ENCODE measurements at regions not wholly inside any gene's neighbourhood (a gene's known extent, or its start where the extent isn't known, plus 50 kb on each side); places are given as distances from the start of the nearest gene placed in this dataset.

GRCh38 chr10:131781791-131782190 lies 119.0 kb upstream of the PPP2R2D start:
- no peak for DNase-seq

DNA sequence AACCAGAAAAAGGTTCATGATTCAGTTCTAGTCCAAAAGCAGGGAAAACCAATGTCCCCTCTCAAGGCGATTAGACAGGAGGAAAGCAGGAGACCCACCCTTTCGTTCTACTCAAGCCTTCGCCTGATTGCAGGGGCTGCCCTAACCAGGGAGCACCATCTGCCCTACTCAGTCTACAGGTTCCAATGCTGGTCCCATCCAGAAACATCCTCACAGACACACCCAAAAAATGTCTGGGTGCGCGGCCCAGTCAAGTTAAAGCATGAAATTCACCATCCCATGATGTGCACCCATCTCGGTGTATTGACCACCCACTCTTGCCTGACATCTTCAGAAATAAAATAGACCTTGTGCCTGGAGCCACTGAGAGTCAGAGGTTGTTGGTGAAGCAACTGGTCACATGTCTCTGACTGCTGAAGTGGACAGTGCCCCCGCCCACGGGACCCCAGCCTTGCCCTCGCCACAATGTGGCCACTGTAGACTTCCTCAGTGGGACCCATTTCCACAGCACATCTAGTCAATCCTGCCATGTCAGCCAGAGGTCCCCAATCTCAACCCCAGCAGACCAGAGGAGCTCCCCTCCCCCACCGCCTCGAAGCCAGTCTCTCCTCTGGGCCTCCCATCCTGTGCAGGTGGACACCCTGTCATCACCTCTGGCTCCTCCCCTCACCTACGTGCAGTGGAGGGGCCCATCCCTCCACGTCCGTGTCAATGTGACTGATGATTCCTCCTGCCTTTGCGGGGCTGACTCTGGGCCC lies 116.3 kb upstream of the PPP2R2D start:
- no peak for DNase-seq

DNA sequence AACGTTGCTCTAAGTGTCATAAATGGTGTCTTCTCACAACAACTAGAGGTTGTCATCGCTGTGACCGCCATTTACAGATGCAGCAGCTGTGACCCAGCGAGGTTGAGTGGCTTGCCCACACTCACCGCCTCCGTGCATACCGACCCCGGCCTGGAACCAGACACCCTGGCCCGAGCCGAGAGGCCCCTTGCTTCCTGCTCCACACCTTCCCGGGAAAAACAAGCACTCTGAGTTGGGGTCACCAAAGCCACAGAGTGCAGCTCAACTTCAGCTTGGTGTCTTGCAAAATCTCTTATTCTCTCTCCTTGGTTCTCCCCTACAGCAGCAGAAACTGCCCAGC lies 115.7 kb upstream of the PPP2R2D start:
- no peak for DNase-seq

- DNase-seq: peak; percentile 10
These were observed 113.8 kb upstream of the PPP2R2D start for GRCh38 chr10:131786756-131787605.

DNA sequence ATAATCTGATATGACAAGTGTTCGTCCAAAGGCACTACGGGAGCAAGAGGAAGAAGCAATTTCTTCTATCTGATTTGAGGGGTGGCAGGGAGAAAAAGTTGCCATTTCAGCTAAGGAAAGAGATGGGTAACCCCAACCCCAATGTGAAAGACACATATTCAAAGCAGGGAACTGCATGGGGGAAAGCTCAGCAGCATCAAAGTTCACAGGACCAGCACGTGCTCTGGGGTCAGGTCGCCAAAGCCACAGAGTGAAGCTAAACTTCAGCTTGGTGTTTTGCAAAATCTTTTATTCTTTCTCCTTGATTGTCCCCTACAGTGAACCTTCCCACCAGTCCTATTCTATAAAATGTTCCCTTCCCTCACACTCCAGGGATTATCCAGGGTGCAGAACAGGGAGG lies 112.8 kb upstream of the PPP2R2D start:
- DNase-seq: no peak

- DNase-seq: no peak
These were observed 112.4 kb upstream of the PPP2R2D start for GRCh38 chr10:131788386-131788785.

DNA sequence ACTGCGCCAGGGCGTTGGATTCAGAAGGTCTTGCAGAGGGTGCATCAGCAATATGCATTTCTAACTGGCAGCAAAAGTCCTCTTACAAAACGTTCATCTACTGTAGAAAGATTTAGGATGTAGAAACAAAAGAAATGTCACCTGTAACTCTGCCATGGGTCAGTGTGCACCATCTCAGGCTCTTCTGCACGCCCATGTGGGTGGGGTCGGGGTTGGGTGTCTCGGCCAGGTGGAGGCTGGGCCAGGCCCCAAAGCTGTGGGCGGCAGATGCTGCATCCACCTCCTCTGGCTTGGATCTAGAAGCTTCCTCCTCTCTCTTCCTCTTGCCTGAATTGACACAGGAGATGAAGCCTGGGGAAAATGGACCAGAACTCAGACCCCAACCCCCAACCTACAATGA lies 111.3 kb upstream of the PPP2R2D start:
- DNase-seq: no peak

- DNase-seq: peak; percentile 14
These were observed 110.8 kb upstream of the PPP2R2D start for GRCh38 chr10:131790021-131790420.

GRCh38 chr10:131792011-131792651 lies 108.7 kb upstream of the PPP2R2D start:
- DNase-seq: no peak

GRCh38 chr10:131792809-131793208 lies 108.0 kb upstream of the PPP2R2D start:
- no peak for DNase-seq

DNA sequence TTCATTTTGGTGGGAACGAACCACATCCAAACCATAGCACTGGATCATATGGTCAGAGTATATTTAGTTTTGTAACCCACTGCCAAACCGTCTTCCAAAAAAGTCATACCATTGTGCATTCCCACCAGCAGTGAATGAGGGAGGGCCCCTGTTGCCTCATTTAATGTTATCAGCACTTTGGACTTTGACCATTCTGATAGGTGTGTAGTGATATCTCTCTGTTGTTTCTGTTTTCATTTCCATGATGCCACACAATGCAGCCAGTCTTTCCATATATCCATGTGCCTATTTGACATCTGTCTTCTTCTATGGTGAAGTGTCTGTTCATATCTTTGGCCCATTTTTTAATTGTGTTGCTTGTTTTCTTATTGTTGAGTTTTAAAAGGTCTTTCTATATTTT lies 105.0 kb upstream of the PPP2R2D start:
- DNase-seq: no peak

- no peak for DNase-seq
These were observed 103.2 kb upstream of the PPP2R2D start for GRCh38 chr10:131797626-131798025.

DNA sequence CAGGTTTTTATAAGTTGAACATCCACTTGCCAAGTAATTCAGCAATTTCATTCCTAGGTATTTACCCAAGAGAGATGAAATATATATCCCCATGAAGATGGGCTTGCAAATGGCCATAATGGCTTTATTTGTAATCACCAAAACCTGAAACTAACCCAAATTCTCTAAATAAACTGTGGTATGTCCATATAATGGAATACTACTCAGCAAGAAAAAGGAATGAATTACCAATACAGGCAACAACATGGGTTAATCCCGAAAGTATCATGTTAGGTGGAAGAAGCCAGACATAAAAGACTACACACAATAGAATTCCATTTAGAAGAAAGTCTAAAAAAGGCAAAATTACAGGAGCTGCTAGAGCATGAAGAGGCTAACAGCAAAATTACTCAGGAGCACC lies 101.4 kb upstream of the PPP2R2D start:
- DNase-seq: no peak

GRCh38 chr10:131802156-131802915 lies 98.5 kb upstream of the PPP2R2D start:
- no peak for DNase-seq

GRCh38 chr10:131802996-131803395 lies 97.8 kb upstream of the PPP2R2D start:
- no peak for DNase-seq

- no peak for DNase-seq
These were observed 96.9 kb upstream of the PPP2R2D start for GRCh38 chr10:131803860-131804425.

- DNase-seq: no peak
These were observed 96.1 kb upstream of the PPP2R2D start for GRCh38 chr10:131804551-131805295.

- DNase-seq: no peak
These were observed 95.1 kb upstream of the PPP2R2D start for GRCh38 chr10:131805696-131806095.

- DNase-seq: no peak
These were observed 94.7 kb upstream of the PPP2R2D start for GRCh38 chr10:131806146-131806545.

DNA sequence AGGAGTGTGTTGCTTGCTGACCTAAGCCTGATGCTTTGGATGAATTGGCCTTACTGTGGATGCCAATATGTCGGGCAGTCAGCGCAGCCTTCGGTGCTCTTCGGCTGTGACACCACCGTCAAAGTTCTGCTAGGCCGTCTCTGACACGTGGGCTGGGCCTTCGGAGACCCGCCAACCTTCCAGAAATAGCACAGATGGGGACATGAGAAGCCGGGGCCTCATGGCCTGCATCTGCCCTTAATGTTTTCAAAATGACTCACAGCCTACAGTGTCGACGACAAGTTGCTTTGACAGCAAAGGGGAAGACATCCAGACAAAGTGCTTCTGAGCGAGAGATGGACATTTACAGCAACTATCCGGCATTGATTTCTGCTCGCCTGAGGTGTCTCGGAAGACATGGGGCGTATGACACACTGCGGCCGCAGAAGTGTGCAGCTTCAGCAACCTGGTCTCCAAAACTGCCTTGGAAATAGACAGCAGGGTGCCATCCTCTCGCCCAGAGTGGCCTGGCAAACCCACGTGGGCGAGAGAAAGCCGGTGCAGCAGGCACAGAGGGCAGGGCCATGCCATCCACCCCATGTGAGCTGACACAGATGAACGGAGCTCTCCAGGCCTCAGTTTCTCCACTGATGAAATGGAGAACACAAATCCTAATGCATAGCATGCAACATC lies 94.0 kb upstream of the PPP2R2D start:
- DNase-seq: no peak

- no peak for DNase-seq
These were observed 92.4 kb upstream of the PPP2R2D start for GRCh38 chr10:131808370-131808930.
